HG02852 (cell line): ENCODE measurements at regions not wholly inside any gene's neighbourhood (a gene's known extent, or its start where the extent isn't known, plus 50 kb on each side); places are given as distances from the start of the nearest gene placed in this dataset.

Experiments used
- ATAC-seq: cut with Tn5 transposase; IDR thresholded peaks from one replicate; pipeline ENCODE4 v1.9.1; 2021; ENCODE audit warnings: mild to moderate bottlenecking, moderate library complexity; ENCODE audit not compliant: unreplicated experiment

DNA sequence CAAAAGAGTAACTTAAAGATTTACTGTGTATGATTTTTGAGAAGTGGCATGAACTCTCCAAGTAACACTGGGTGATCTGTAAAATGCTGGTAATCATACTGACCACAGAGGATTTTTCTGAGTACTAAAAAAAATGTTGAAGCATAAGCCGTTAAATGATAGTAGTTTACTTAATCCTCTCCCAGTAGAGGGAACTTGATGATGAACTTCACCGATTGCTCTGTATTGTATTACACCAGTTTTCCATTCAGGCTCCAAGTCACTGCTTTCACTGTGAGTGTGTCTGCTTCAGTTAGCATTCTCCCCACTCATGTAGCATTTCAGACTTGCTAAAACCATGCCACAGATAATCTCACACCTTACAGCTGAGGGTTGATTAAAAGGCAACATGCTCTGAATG is 294.1 kb downstream of the GBA3 start:
- no peak for ATAC-seq

DNA sequence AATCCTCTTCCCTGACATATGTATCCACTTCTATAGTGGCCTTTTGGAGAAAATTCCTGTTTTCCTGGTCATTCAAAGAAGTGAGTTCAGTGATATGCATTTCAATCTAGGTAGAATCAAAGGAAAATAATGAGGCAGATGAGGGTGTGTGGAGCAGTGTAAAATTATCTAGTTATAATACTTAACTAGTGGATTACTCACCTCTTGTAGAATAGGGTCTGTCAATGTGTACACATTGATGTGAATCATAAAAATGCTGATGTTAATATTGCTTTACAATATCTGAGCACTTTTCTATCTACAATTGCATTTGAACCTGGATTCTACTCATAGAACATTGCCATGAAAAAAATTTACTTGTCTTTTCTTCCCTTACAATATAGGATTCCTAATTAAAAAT is 293.5 kb downstream of the GBA3 start:
- no peak for ATAC-seq

DNA sequence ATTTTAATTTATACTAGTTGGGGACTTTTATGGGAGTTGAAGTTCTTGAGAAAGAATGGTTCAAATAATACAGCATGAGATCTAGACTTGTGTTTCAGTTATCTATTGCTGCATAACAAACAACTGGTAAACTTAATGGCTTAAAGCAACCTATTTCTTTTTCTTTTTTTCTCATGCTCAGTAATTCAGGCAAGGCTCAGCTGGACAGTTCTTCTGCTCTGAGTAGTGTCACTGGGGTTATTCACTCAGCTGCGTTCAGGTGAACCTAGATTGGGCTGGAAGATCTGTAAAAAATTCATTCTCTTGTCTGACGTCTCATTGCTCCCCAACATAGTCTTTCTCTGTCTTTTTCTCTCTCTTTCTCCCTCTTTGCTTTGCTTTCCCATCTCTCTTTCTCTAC is 291.7 kb downstream of the GBA3 start:
- no peak for ATAC-seq

DNA sequence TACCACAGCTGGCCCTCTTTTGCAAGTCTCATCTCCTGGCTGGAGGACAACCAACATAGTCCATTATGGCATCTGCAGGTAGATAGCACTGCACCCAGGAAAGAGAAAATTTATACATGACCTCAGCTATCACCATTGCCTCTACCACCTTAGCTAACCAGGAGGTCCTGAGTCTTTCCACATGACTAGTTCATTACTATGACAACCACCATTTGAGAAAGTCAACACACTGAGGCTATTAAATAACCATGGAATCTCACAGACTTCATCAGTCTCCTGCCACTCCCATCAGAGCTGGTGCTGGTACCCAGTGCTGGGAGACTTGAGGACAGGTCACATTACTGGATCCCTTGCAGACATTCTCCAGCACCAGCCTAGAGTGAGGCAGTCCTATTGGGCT is 285.9 kb downstream of the GBA3 start:
- no peak for ATAC-seq

DNA sequence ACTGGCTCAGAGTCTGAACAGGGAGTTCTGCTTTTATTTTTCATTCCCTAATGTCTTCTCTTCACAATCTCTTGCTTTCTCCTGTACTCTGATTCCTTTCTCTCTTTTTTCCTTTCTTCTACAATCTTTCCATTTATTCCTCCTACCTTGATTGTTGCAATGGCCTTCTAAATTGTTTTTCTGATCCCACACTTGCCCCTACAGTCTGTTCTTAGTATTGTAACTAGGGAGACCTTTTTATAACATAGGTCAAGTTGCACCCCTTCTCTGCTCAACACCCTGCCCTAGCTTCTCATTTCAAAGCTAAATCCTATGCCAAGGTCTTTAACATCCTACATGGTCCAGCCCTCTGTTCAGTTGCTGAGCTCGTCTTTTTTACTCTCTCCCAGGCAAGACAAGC is 277.9 kb downstream of the GBA3 start:
- ATAC-seq, result no peak

DNA sequence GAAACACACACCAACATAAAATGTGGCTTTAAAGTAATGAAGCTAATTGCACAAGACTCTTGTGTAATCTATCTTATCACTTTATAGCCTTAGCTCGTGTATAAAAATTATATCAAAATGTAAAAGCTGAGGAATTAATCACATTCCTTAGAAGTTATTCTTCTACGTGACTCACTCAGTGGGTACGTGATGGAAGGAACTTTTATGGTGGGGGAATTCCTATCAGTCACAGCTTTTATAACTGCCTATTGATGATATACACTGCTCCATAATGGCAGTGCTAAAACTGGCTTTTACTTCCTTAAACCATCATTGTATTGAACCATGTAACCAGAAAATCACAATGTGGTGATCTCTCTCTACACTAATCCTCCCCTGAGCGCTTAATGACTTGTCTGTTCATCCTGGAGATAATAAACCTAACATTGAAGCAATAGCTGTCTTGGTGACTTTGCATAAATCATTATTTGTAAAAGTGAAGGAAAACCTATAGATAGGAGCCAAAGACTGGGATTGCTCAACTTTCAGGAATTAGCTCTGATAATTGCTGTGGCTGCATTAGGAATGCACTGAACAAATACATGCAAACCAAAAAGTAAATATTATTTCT is 276.7 kb downstream of the GBA3 start:
- no peak for ATAC-seq

DNA sequence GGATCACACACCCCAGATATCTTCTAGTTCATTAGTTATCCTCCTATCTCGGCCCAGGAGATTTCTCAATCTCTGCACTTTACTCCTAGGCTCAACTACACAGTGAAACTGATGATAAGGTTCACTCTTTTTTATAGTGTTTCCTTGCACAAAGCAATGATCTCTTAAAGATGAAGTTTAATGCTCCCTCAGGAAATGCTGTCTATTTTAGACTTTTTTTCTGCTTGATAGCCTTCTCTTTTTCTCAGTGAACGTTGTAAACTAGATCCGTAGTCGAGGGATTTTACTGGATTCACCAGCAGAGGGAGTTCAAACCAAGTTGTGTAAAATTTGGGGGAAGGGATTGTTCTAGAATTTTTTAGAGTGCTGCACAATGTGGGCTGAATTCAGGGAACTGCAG is 269.6 kb downstream of the GBA3 start:
- no peak for ATAC-seq

DNA sequence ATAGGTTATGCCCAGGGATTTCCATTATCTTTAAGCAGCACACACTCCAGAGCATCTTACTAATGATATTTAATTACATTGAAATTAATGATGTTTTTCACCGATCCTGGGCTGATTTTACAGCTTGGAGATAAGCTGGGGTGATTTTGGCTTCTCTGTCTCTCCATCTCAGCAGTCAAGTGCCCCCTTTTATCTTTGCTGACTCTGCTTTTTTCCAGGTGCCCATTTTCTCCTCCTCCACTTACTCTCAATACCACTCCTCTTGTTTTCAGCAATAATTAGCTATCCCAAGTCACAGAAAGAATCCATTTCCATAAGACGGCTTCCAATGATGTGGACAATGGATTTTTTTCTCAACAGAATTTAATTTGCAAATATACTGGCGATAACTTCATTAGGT is 266.7 kb downstream of the GBA3 start:
- ATAC-seq, result no peak

DNA sequence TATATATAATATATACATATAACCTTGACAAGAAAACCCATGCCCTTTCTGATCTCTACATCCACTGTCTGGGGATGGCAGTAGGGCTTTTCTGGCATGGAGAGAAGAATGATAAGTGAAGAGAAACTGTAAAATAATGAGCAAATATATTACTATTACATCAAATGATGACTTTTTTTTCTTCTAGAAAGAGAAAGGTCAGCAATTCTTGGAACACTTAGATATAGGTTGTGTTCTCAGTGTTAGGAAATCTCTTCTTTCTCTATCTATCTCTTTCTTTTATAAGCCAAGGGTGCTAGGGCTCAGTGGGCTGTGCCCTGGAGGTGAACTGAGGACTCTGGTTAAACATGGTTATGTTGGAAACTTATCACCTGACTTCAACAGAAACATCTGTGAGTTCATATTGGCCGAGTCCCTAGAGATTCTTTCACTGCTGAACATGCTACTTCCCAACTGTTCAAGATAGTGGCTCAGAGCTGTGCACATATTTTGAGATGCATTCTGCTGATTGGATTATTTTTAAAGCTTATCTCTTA is 265.1 kb downstream of the GBA3 start:
- no peak for ATAC-seq

DNA sequence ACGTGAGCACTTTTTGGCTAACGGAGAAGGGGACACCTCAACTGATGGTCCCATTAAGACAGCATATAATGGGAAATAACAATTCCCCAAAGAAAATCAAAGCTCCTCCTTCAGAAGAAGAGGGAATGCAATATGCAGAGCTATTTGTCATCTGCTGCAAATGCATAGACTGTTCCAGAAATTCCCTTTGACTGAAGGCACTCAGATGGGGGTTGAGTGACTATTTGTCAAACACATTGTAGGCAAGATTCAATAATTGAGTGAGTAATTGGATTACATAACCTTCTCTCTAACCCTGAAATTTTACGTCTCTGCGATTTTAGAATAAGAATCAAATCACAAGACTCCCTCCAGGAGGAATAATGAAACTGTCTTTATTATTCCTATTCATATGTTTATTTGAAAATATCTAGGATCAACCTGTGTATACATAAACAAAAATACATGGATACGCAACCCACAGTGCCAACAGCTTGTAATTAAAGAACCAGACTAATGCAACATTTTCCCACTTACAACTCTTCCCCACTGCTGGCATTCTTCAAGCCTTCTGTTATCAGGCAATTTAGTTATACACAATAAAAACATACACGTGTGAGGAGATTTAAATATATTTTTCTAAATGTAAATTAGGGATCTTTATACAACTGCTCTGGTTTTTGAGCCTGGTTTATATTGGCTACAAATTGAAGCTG is 256.6 kb downstream of the GBA3 start:
- ATAC-seq, result no peak

DNA sequence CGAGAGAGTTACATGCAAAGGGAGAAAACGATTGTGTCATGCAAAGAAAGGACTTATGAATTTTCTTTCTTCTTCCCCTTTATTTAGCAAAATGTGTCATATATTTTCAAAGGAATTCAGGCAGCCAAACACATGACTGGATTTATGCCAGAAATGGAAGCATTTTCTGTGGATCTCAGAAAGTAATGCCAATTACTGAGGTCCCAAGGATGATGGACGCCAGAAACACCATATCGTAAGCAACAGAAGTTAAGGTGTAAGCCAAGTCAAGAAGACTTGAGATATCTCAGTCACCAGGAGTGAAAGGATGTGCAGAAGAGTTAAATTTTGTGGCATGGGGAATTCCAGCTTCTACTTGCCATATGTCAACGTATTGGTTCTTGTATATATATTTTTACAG is 255.1 kb downstream of the GBA3 start:
- no peak for ATAC-seq

DNA sequence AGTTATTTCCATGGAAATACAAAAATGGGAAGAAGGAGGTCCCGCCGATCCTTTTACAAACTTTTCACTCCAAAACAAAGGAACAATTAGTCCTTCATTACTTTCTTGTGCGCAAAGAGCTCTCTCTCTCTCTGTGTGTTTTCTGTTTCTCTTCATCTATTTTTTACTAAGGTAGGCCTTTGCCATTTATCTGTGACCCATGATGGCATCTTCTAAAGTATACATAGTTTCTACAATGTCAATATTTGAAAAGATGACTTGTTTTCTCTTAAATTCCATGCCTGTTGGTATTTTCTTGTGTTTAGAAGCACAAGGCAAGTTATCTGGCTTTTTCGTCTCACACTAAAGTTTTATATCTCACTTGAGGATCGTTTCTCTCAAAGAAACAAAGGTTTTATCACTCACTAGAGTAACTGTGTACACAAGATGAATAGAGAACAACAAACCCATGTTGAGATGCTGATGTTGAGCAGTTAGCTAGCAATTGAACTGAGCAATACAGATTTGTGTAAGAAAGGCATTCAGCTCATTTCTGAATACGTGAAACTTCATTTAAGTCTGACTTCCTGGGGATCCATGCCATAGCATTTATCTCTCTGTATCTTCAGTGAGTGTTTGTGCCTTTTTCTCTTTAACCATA is 250.3 kb downstream of the GBA3 start:
- no peak for ATAC-seq

DNA sequence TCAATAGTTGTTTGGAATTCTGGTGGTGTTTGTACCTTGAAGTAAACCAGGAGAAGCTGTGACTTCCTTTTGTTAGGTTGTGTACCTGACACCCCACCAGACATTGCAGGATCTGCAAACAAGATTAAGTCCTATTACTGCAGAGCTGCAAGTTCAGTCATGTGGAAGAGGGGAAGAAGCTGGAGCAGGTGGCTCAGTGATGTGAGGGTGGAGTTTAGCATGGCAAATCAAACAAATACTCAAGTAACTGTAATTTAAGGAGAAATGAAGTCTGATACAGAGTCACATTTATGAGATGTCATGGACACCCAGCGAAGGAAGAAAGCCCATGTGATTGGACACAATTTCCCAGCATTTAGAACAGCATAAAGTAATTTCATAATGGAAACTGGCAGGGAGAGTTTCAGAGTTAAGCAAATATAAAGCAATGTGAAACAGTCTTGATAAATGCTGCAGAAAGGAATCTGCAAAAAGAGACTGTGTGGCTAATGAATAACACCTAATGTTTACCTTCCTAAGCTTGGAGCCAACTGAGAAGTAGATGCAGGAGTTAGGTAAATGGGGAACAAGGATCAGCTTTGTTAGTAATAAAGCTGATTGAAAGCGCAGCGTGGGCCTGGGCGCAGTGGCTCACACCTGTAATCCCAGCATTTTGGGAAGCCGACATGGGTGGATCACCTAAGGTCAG is 249.1 kb downstream of the GBA3 start:
- no peak for ATAC-seq

DNA sequence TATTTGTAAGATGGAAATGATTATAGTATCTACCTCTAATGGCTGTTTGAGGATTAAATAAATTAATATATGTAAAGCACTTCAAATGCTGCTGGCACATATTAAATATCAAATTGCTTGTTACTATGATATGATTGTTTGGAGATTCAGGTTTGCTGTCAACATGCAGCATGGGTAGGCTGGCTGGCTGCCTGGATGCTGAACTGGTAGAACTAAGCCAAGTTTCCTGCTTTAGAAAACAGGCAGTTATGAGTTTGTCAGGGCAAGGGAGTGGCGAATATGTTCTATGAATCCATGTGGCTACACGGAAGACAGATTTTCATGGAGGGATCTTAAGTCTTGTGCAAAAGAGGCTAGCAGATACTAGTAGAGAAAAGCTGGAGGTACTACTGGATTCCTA is 239.6 kb downstream of the GBA3 start:
- no peak for ATAC-seq

DNA sequence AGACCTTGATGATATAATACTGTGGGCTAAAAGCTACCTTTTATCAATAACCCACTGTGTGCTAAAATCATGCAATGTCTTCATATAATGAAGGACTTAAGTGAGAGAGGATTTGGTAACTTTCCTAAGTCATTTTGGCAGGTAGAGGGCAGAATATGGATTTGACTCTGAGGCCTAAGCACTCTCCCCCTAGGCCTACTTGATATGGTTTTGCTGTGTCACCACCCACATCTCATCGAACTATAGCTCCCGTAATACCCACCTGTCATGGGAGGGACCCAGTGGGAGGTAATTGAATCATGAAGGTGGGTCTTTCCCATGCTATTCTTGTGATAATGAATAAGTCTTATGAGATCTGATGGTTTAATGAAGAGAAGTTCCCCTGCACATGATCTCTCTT is 229.7 kb downstream of the GBA3 start:
- no peak for ATAC-seq

DNA sequence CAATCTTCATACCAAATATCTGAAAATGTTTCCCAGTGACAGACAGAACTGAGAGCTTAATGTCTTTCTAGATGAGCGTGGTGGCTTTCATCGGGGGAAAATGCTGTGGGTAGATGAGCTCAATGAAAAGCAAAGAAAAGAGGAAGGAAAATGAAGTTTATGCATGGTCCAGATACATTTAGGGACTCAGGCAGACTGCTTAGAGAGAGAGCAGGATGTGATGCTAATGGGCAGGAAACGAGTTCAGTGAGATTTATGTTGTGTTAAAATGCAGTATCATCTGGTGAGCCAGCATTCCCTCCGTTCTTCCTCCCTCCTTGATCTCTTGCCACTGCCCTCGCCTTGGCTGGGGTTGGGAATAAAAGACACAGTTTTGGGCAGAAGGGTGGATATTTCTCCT is 229.2 kb downstream of the GBA3 start:
- ATAC-seq, result no peak

DNA sequence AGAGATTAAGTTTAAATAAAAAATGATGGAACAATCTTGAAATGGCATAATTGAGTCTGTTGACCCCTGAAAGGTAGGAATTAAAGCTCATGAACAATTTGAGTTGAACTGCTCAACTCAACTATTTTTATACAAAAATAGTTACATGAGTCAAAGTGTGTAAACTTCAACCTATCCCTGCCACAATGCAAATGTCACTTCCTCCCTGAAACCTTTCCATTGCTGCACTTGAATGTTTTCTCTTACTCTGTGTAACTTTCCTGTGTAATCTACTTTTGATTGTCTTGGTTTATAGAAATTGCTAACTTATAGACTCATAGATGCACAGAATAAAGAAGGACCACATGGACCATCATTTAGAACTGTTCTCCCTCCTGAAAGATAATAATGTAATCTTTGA is 218.5 kb downstream of the GBA3 start:
- ATAC-seq, result no peak

DNA sequence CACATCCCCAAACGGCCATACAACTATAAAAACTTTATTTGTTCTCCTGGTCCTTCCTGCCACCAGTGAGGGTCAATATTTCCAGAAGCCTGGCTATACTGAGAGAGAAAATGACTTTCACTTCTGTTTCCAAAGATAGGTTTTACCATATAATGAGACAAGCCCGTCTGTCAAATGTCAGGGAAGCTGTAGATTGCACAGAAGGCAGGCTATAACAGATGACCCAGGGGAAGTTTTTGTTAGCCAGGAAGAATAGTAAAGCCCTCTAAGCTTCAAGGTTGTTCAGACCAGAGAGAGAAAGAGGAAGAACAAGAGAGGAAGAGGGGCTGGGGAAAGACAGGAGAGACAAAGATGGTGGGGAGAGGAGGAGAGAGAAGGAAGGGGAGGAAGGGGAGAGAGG is 217.5 kb downstream of the GBA3 start:
- no peak for ATAC-seq

DNA sequence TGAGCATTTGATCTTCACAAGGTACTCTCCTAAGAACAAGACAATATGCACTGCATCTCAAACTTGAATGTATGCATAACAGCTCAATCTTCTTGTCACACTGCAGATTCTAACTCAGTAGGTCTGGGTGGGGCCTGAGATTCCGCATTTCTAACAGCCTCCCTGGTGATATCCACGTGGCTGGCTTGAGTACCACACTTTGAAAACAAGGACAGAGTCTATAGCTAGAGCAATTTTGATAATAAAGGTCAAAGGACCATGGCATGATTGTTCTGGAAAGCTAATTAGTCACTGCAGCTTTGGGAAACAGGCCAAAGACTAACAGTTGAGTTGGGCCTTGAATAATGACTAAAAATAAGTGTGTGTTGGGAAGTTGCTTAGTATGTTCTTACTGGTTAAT is 213.3 kb downstream of the GBA3 start:
- ATAC-seq, result no peak

DNA sequence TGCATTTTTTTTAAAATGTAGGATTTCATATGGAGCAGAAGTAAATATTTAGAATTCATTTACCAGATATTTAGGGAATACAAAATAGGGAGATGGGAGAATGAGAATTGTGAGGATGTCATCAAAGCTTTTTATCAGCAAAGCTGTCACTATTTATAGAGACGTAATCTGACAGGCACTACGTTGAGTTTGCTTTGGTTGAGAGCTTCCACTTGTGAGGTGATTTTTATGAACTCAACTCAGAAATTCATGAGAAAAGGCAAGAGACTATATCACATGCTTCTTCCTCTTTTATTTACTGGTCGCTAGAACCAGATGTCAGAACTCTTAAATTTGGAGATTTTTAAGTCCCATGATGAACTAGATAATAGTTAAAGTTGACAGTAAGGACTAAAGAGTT is 211.2 kb downstream of the GBA3 start:
- no peak for ATAC-seq

DNA sequence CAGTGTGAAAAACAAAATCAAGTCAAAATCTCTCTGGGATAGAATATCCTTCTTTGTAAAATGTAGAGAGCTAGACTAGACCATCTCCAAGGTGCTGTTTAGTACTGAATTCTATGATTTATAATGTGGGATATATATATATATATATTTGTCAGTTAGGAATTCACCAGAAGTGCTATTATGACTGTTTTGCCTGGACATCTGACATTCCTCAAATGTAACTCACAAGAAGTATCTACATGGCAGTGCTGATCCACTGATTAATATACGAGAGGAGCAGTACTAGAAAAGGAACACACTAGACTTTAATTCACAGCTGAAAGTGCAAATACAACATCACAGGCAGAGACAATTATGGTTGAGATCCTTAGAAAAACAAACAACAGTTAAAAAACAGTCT is 208.9 kb downstream of the GBA3 start:
- no peak for ATAC-seq

DNA sequence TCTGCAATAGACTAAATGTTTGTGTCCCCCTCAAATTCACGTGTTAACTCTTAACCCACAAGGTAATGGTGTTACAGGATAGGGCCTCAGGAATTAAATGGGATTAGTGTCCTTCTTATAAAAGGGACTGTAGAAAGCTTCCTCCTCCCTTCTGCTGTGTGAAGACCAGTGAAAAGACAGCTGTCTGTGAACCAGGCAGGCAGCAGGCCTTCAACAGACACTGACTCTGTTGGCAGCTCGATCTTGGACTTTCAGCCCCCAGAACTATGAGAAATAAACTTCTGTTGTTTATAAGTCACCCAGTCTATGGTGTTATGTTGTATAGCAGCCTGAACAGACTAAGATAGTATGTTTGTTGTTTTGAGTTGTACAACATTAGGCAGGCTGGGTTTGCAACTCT is 208.1 kb downstream of the GBA3 start:
- no peak for ATAC-seq
